Esophagus (tissue), 2 donors: ENCODE measurements at regions not wholly inside any gene's neighbourhood (a gene's known extent, or its start where the extent isn't known, plus 50 kb on each side); places are given as distances from the start of the nearest gene placed in this dataset.

Source experiments
- H3K27ac ChIP-seq, 2 donors: one replicate each; pipeline ENCODE4 v1.5.1; 2013; ENCODE audit warnings: low read depth in 2 of 2, mild to moderate bottlenecking in 2 of 2, inconsistent platforms in 1 of 2, low read length in 1 of 2, moderate library complexity in 1 of 2
- H3K27me3 ChIP-seq, 2 donors: one replicate each; pipeline ENCODE4 v1.6.1; 2013; ENCODE audit warnings: low read length in 2 of 2, control low read depth in 1 of 2, mild to moderate bottlenecking in 1 of 2; ENCODE audit not compliant: insufficient read depth in 2 of 2, control insufficient read depth in 1 of 2
- H3K36me3 ChIP-seq, 2 donors: one replicate each; pipeline ENCODE4 v1.6.1; 2013; ENCODE audit warnings: low read length in 1 of 2; ENCODE audit not compliant: control insufficient read depth in 2 of 2, insufficient read depth in 2 of 2
- H3K4me1 ChIP-seq, 2 donors: one replicate each; pipeline ENCODE4 v1.6.1; 2013; ENCODE audit warnings: low read length in 1 of 2; ENCODE audit not compliant: control insufficient read depth in 2 of 2, insufficient read depth in 2 of 2
- H3K4me3 ChIP-seq, 2 donors: one replicate each; pipeline ENCODE4 v1.5.1; 2013; ENCODE audit warnings: low read length in 2 of 2, mild to moderate bottlenecking in 2 of 2, low read depth in 1 of 2, moderate library complexity in 1 of 2
- H3K9me3 ChIP-seq, 2 donors: one replicate each; pipeline ENCODE4 v1.6.1; 2013; ENCODE audit warnings: mild to moderate bottlenecking in 2 of 2, low read depth in 1 of 2, low read length in 1 of 2, moderate library complexity in 1 of 2; ENCODE audit not compliant: control insufficient read depth in 2 of 2, insufficient read depth in 1 of 2
- WGBS, 2 donors: extraction: QIAGEN DNeasy Blood & Tissue Kit; methylation state at CpG; one replicate each; pipeline ENCODE4 v1.1.7; 2013; 5-methylcytosine and 5-hydroxymethylcytosine counted together
- donor health status: healthy with polysubstance abuse.
- donor health status: Bipolar disorder and iron deficiency.

DNA sequence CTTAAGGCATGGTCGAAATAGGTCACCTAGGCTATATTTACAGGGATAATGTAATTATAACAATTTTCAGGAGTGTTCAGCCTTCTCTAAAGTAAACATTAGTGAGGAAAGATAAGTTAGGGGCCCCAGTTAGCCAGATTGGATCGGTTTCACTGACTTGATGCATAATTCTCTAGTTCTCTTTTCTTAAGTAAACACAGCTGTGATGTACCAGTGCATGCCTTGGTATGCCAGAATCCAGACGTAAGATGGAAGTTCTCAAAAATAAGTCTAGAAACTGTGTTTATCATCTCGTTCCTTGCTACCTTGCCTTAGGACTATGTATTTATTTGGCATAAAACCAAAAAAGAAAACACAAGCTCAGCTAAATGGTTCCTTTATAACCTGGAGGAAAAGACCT lies 442.2 kb upstream of the CLINT1 start:
- Histone ChIP-seq H3K36me3 (no peaks in the 10 kb centered on the region), H3K4me1 (no peaks in the 10 kb centered on the region), H3K27ac (no peak overlapping the region), H3K9me3 (no peaks in the 10 kb centered on the region), H3K27me3 (no peaks in the 10 kb centered on the region), H3K4me3 (no peak overlapping the region)
- 26 to 31% methylated on average over 4 of the region's 4 CpGs for WGBS, 2 donors

DNA sequence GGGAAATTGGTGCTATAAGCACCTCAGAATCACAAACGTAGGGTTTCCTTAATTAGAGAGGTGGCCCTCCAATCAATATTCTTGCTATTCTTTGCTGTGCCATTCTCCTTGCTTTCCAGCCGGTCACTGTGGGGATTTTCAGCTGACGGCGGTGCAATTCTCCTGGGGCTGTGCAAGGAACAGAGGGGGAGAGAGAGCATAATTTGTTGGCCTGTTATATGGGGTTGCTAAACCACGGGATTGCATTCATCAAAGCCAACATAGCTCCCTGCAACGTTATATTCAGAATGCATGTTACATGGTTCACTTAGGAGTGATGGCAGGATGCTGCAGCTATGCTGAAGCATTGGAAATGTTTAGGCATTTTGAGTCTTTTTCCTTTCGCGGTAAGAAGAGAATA lies 441.3 kb upstream of the CLINT1 start:
- no peaks in the 10 kb centered on the region for H3K4me1 ChIP-seq
- no peaks in the 10 kb centered on the region for H3K27me3 ChIP-seq
- 68 to 75% methylated on average over 8 of the region's 8 CpGs for WGBS, 2 donors
- H3K4me3 ChIP-seq: no peak overlapping the region
- no peak overlapping the region for H3K27ac ChIP-seq
- H3K36me3 ChIP-seq: no peaks in the 10 kb centered on the region
- no peaks in the 10 kb centered on the region for H3K9me3 ChIP-seq

DNA sequence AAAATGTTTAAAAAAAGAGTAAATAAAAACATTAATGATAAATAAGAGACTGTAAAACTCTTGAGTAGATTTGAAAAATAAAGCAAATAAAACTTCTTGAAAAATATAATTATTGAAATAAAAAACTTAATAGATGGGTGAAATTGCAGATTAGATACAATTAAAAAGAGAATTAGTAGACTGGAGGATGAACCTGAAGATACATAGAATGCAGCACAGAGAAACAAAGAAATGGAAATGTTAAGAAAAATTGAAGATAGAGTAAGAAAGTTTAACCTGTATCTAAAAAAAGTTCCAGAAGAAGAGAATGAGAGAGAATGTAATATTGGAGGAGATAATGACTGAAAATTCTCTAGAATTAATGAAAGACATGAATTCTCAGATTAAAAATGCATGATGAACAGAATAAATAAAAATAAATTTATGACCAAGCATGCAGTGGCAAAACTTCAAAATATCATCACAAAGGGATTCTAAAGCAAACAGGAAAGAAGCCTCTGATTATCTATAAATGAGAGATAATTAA lies 438.1 kb upstream of the CLINT1 start:
- H3K27me3 ChIP-seq: no peaks in the 10 kb centered on the region
- H3K36me3 ChIP-seq: no peaks in the 10 kb centered on the region
- H3K4me3 ChIP-seq: no peak overlapping the region
- no peaks in the 10 kb centered on the region for H3K9me3 ChIP-seq
- H3K4me1 ChIP-seq: no peaks in the 10 kb centered on the region
- H3K27ac ChIP-seq: no peak overlapping the region

DNA sequence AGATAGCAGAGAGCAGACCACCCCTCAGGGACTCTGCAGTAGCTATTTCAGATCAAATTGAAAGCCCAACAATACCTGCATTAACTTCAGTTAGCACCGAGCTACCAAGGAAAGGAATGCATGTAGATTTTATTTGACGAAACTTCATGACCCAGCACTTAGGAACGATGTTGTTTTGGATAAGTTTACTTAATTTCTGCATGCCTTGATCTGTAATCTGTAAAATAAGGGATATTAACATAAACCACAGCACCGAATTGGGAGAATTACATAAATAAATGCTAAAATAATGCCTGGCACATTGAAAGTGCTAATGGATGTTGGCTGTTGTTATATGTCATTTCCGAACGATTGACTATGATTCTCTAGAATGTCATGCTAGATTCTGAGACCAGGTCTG lies 435.8 kb upstream of the CLINT1 start:
- 75 to 84% methylated on average over 6 of the region's 6 CpGs for WGBS, 2 donors

GRCh38 chr5:158292981-158293380 lies 434.0 kb upstream of the CLINT1 start:
- no peaks in the 10 kb centered on the region for H3K36me3 ChIP-seq
- H3K4me3 ChIP-seq: no peak overlapping the region
- H3K9me3 ChIP-seq: no peaks in the 10 kb centered on the region
- no peaks in the 10 kb centered on the region for H3K27me3 ChIP-seq
- WGBS, 2 donors: 70 to 77% methylated on average over 1 of the region's 1 CpG
- no peaks in the 10 kb centered on the region for H3K4me1 ChIP-seq
- H3K27ac ChIP-seq: no peak overlapping the region

More for the DNA sequence above, 435.8 kb upstream of the CLINT1 start:
- Histone ChIP-seq H3K4me3 (no peak overlapping the region), H3K9me3 (no peaks in the 10 kb centered on the region), H3K4me1 (no peaks in the 10 kb centered on the region), H3K27ac (no peak overlapping the region), H3K36me3 (no peaks in the 10 kb centered on the region), H3K27me3 (no peaks in the 10 kb centered on the region)

DNA sequence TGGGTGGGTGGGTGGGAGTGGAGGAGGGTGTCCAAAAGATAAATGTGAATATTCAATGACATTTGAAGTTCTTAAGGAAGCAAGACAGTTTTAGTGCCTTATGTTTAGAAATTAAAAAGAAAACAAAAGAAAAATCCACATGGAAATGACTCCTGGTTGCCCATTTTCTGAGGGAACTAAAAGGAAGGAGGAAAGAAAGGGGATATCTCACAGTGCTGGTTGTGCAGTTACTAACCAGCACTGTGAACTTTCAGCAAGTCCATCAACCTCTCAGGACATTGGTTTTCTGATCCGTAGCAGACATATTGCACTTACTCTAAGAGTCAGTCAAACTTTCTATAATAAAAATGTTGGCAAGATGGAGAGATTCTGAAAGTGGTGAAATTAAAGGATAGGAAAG lies 431.0 kb upstream of the CLINT1 start:
- WGBS, 2 donors: 84 to 97% methylated on average over 1 of the region's 1 CpG

GRCh38 chr5:158288272-158288657 lies 429.3 kb upstream of the CLINT1 start:
- H3K36me3 ChIP-seq: no peaks in the 10 kb centered on the region
- no peaks in the 10 kb centered on the region for H3K9me3 ChIP-seq
- no peak overlapping the region for H3K4me3 ChIP-seq
- H3K27me3 ChIP-seq: no peaks in the 10 kb centered on the region
- no peaks in the 10 kb centered on the region for H3K4me1 ChIP-seq
- no peak overlapping the region for H3K27ac ChIP-seq
- WGBS, 2 donors: 42 to 88% methylated on average over 1 of the region's 1 CpG

More for the DNA sequence above, 431.0 kb upstream of the CLINT1 start:
- Histone ChIP-seq H3K36me3 (no peaks in the 10 kb centered on the region), H3K4me3 (no peak overlapping the region), H3K27ac (no peak overlapping the region), H3K4me1 (no peaks in the 10 kb centered on the region), H3K27me3 (no peaks in the 10 kb centered on the region), H3K9me3 (no peaks in the 10 kb centered on the region)

- Histone ChIP-seq H3K36me3 (no peaks in the 10 kb centered on the region), H3K27ac (no peak overlapping the region), H3K4me3 (no peak overlapping the region), H3K9me3 (no peaks in the 10 kb centered on the region), H3K27me3 (no peaks in the 10 kb centered on the region), H3K4me1 (no peaks in the 10 kb centered on the region)
- 45 to 53% methylated on average over 12 of the region's 12 CpGs for WGBS, 2 donors
These were observed 428.8 kb upstream of the CLINT1 start for GRCh38 chr5:158287643-158288271.

- Histone ChIP-seq H3K27me3 (no peaks in the 10 kb centered on the region), H3K27ac (no peak overlapping the region), H3K36me3 (no peaks in the 10 kb centered on the region), H3K9me3 (no peaks in the 10 kb centered on the region), H3K4me3 (no peak overlapping the region), H3K4me1 (no peaks in the 10 kb centered on the region)
- 87 to 92% methylated on average over 1 of the region's 1 CpG for WGBS, 2 donors
These were observed 427.9 kb upstream of the CLINT1 start for GRCh38 chr5:158286827-158287226.

DNA sequence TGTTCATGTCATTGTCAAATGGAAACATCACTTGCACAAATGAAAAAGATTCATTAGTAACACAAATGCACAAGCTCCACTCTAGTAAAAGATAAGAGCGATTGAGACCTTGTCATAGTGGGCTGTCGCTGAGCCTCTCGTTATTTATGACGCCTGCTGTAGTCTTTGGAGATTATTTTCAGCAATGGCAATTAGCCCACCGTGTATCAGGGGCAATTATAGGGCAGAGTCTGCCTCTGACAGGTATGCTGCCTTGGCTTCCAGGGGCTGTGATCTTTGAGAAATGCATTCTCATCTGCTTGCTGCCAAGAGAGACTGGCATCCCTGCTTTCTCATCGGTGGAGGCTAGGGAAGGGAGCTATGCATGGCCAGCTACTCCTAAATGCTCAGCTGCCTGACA lies 426.8 kb upstream of the CLINT1 start:
- H3K4me1 ChIP-seq: no peaks in the 10 kb centered on the region
- WGBS, 2 donors: 86 to 90% methylated on average over 6 of the region's 6 CpGs
- no peaks in the 10 kb centered on the region for H3K36me3 ChIP-seq
- no peak overlapping the region for H3K27ac ChIP-seq
- no peaks in the 10 kb centered on the region for H3K27me3 ChIP-seq
- no peaks in the 10 kb centered on the region for H3K9me3 ChIP-seq
- no peak overlapping the region for H3K4me3 ChIP-seq
